ENCODE measurements at regions not wholly inside any gene's neighbourhood (a gene's known extent, or its start where the extent isn't known, plus 50 kb on each side); places are given as distances from the start of the nearest gene placed in this dataset.

GRCh38 chr6:109296452-109296851, 85.8 kb downstream of the CD164 start:
- FAIRE-seq (no peak), DNase-seq (ENCODE audit: extremely low spot score, insufficient read length, low read depth) (no peak)

- DNase-seq (ENCODE audit: extremely low spot score, insufficient read length, low read depth) (no peak), FAIRE-seq (no peak)
Measured at GRCh38 chr6:109295774-109296156, 86.5 kb downstream of the CD164 start.

- no peak for DNase-seq (ENCODE audit: extremely low spot score, insufficient read length, low read depth)
- FAIRE-seq: no peak
Measured at GRCh38 chr6:109295109-109295773, 87.0 kb downstream of the CD164 start.

- no peak for FAIRE-seq
- DNase-seq (ENCODE audit: extremely low spot score, insufficient read length, low read depth): no peak
Measured at GRCh38 chr6:109292983-109293586, 89.2 kb downstream of the CD164 start.

- FAIRE-seq: no peak
- no peak for DNase-seq (ENCODE audit: extremely low spot score, insufficient read length, low read depth)
Measured at GRCh38 chr6:109292420-109292819, 89.8 kb downstream of the CD164 start.

- no peak for FAIRE-seq
Measured at GRCh38 chr6:109291902-109292301, 90.4 kb downstream of the CD164 start.

GRCh38 chr6:109290143-109290931, 91.9 kb downstream of the CD164 start:
- DNase-seq (ENCODE audit: extremely low spot score, insufficient read length, low read depth): no peak
- no peak for FAIRE-seq

More at GRCh38 chr6:109291902-109292301, 90.4 kb downstream of the CD164 start:
- DNase-seq (ENCODE audit: extremely low spot score, insufficient read length, low read depth): no peak

- no peak for FAIRE-seq
- DNase-seq (ENCODE audit: extremely low spot score, insufficient read length, low read depth): no peak
Measured at GRCh38 chr6:109285366-109285765, 96.9 kb downstream of the CD164 start.

GRCh38 chr6:109284675-109285074, 97.6 kb downstream of the CD164 start:
- DNase-seq (ENCODE audit: extremely low spot score, insufficient read length, low read depth): no peak
- FAIRE-seq: no peak

- no peak for FAIRE-seq
Measured at GRCh38 chr6:109282756-109283155, 99.5 kb downstream of the CD164 start.

GRCh38 chr6:109279628-109280027, 102.6 kb downstream of the CD164 start:
- FAIRE-seq: no peak

More at GRCh38 chr6:109282756-109283155, 99.5 kb downstream of the CD164 start:
- DNase-seq (ENCODE audit: extremely low spot score, insufficient read length, low read depth): no peak

GRCh38 chr6:109271622-109272021, 110.6 kb downstream of the CD164 start:
- FAIRE-seq (no peak), DNase-seq (ENCODE audit: extremely low spot score, insufficient read length, low read depth) (no peak)

More at GRCh38 chr6:109279628-109280027, 102.6 kb downstream of the CD164 start:
- DNase-seq (ENCODE audit: extremely low spot score, insufficient read length, low read depth): no peak

- FAIRE-seq: no peak
- no peak for DNase-seq (ENCODE audit: extremely low spot score, insufficient read length, low read depth)
Measured at GRCh38 chr6:109269953-109270517, 112.2 kb downstream of the CD164 start.

GRCh38 chr6:109269057-109269456, 113.2 kb downstream of the CD164 start:
- no peak for DNase-seq (ENCODE audit: extremely low spot score, insufficient read length, low read depth)
- no peak for FAIRE-seq

GRCh38 chr6:109265530-109265929, 116.7 kb downstream of the CD164 start:
- DNase-seq (ENCODE audit: extremely low spot score, insufficient read length, low read depth) (no peak), FAIRE-seq (no peak)

GRCh38 chr6:109263873-109264700, 118.2 kb downstream of the CD164 start:
- FAIRE-seq (no peak), DNase-seq (ENCODE audit: extremely low spot score, insufficient read length, low read depth) (no peak)

- FAIRE-seq: no peak
- no peak for DNase-seq (ENCODE audit: extremely low spot score, insufficient read length, low read depth)
Measured at GRCh38 chr6:109262261-109262660, 120.0 kb downstream of the CD164 start.

GRCh38 chr6:109261811-109262210, 120.5 kb downstream of the CD164 start:
- no peak for DNase-seq (ENCODE audit: extremely low spot score, insufficient read length, low read depth)
- no peak for FAIRE-seq

GRCh38 chr6:109260701-109261100, 121.6 kb downstream of the CD164 start:
- FAIRE-seq (no peak), DNase-seq (ENCODE audit: extremely low spot score, insufficient read length, low read depth) (no peak)

- FAIRE-seq (no peak), DNase-seq (ENCODE audit: extremely low spot score, insufficient read length, low read depth) (no peak)
Measured at GRCh38 chr6:109260126-109260525, 122.1 kb downstream of the CD164 start.

All from GM18507 (cell line).